ENCODE measurements at regions not wholly inside any gene's neighbourhood (a gene's known extent, or its start where the extent isn't known, plus 50 kb on each side); places are given as distances from the start of the nearest gene placed in this dataset.

GRCh38 chr13:90912247-90912646 is 435.2 kb upstream of the MIR17HG start:
- ChIA-PET POLR2A (no interaction called here), CTCF (no interaction called here)
- no peak for DNase-seq (ENCODE audit: low read depth, low spot score)
- no peaks in the 10 kb centered on the region for H3K27me3 ChIP-seq (ENCODE audit: control insufficient read depth, insufficient read depth, low read length)
- no peaks in the 10 kb centered on the region for H3K9me3 ChIP-seq (ENCODE audit: control insufficient read depth, insufficient read depth, low read length)
- TF ChIP-seq CTCF (IDR thresholded peaks at IDR 0.05; ENCODE audit: low read depth, low read length): no peak
- H3K27ac ChIP-seq (ENCODE audit: low read depth, low read length): no peak overlapping the region
- no peak overlapping the region for H3K4me3 ChIP-seq (ENCODE audit: low read depth, low read length)

GRCh38 chr13:90918536-90918935 is 429.0 kb upstream of the MIR17HG start:
- no peak for DNase-seq (ENCODE audit: low read depth, low spot score)
- no peak overlapping the region for H3K27ac ChIP-seq (ENCODE audit: low read depth, low read length)
- no peaks in the 10 kb centered on the region for H3K27me3 ChIP-seq (ENCODE audit: control insufficient read depth, insufficient read depth, low read length)
- no peak for TF ChIP-seq CTCF (IDR thresholded peaks at IDR 0.05; ENCODE audit: low read depth, low read length)
- ChIA-PET POLR2A (no interaction called here), CTCF (no interaction called here)
- H3K4me3 ChIP-seq (ENCODE audit: low read depth, low read length): no peak overlapping the region
- H3K9me3 ChIP-seq (ENCODE audit: control insufficient read depth, insufficient read depth, low read length): no peaks in the 10 kb centered on the region

GRCh38 chr13:90919153-90919552 is 428.3 kb upstream of the MIR17HG start:
- ChIA-PET POLR2A (no interaction called here), CTCF (interaction anchor here (0.5 kb wide), 1 partner anchor 122 kb away, joined by 3 read pairs; no protein-coding TSS in a partner anchor)
- no peaks in the 10 kb centered on the region for H3K9me3 ChIP-seq (ENCODE audit: control insufficient read depth, insufficient read depth, low read length)
- no peak for DNase-seq (ENCODE audit: low read depth, low spot score)
- H3K4me3 ChIP-seq (ENCODE audit: low read depth, low read length): no peak overlapping the region
- H3K27me3 ChIP-seq (ENCODE audit: control insufficient read depth, insufficient read depth, low read length): no peaks in the 10 kb centered on the region
- no peak overlapping the region for H3K27ac ChIP-seq (ENCODE audit: low read depth, low read length)
- TF ChIP-seq CTCF (IDR thresholded peaks at IDR 0.05; ENCODE audit: low read depth, low read length): no peak

GRCh38 chr13:90926459-90926858 is 421.0 kb upstream of the MIR17HG start:
- ChIA-PET POLR2A (no interaction called here), CTCF (no interaction called here)
- H3K27me3 ChIP-seq (ENCODE audit: control insufficient read depth, insufficient read depth, low read length): no peaks in the 10 kb centered on the region
- TF ChIP-seq CTCF (IDR thresholded peaks at IDR 0.05; ENCODE audit: low read depth, low read length): no peak
- no peaks in the 10 kb centered on the region for H3K9me3 ChIP-seq (ENCODE audit: control insufficient read depth, insufficient read depth, low read length)
- no peak for DNase-seq (ENCODE audit: low read depth, low spot score)
- no peak overlapping the region for H3K4me3 ChIP-seq (ENCODE audit: low read depth, low read length)
- no peak overlapping the region for H3K27ac ChIP-seq (ENCODE audit: low read depth, low read length)

- CTCF ChIA-PET: no interaction called here
- H3K27ac ChIP-seq (ENCODE audit: low read depth, low read length): no peak overlapping the region
- no peak for TF ChIP-seq CTCF (IDR thresholded peaks at IDR 0.05; ENCODE audit: low read depth, low read length)
- no peak overlapping the region for H3K4me3 ChIP-seq (ENCODE audit: low read depth, low read length)
- no peak for DNase-seq (ENCODE audit: low read depth, low spot score)
- POLR2A ChIA-PET: no interaction called here
- no peaks in the 10 kb centered on the region for H3K27me3 ChIP-seq (ENCODE audit: control insufficient read depth, insufficient read depth, low read length)
- no peaks in the 10 kb centered on the region for H3K9me3 ChIP-seq (ENCODE audit: control insufficient read depth, insufficient read depth, low read length)
Observed at GRCh38 chr13:90928109-90928508, 419.4 kb upstream of the MIR17HG start.

Measured in AG04450 (cell line).